Thyroid gland (tissue), 4 donors: ENCODE measurements at regions not wholly inside any gene's neighbourhood (a gene's known extent, or its start where the extent isn't known, plus 50 kb on each side); places are given as distances from the start of the nearest gene placed in this dataset.

Experiments
- POLR2A ChIP-seq, 2 donors: fragments of 450-650 bp; IDR thresholded peaks; one replicate each; pipeline ENCODE4 v1.6.1; 2017; ENCODE audit warnings: antibody characterized with exemption in 2 of 2, mild to moderate bottlenecking in 2 of 2, moderate library complexity in 1 of 2
- TF ChIP-seq, protein P1 (sequence below), 6 experiments: fragments of 200-600 bp in 3 of 6; fragments of 450-650 bp in 3 of 6; sonication (generic) in 3 of 6; IDR thresholded peaks; one replicate each; pipeline ENCODE4 v1.5.1; 2016 to 2019; ENCODE audit warnings: antibody characterized with exemption in 6 of 6, mild to moderate bottlenecking in 2 of 6, inconsistent platforms in 1 of 6, moderate library complexity in 1 of 6

DNA sequence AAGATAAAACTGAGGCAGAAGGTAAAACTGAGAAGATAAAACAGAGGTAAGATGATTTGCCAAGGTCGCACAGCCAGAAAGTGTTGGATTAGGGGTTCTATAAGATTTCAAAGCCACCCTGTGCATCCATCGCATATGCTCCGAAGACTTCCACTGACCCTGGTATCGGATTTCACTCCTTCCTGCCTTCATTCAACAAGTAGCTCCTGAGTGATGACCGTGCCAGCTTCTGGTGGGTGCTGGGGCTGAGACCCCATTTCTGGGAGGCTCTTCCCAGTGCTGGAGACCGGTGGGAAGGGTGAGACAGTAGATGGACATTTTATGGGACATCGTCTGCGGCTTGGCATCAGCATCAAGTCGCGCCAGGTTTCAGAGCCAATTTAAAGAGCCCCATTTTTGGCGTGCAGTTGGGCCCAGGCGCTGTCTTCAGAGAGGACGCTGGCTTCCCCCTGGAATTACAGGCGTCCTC lies 53.7 kb upstream of the DAB2IP start:
- no peak for TF ChIP-seq POLR2A (IDR thresholded peaks at IDR 0.05)
- TF ChIP-seq, protein P1, sequence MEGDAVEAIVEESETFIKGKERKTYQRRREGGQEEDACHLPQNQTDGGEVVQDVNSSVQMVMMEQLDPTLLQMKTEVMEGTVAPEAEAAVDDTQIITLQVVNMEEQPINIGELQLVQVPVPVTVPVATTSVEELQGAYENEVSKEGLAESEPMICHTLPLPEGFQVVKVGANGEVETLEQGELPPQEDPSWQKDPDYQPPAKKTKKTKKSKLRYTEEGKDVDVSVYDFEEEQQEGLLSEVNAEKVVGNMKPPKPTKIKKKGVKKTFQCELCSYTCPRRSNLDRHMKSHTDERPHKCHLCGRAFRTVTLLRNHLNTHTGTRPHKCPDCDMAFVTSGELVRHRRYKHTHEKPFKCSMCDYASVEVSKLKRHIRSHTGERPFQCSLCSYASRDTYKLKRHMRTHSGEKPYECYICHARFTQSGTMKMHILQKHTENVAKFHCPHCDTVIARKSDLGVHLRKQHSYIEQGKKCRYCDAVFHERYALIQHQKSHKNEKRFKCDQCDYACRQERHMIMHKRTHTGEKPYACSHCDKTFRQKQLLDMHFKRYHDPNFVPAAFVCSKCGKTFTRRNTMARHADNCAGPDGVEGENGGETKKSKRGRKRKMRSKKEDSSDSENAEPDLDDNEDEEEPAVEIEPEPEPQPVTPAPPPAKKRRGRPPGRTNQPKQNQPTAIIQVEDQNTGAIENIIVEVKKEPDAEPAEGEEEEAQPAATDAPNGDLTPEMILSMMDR (IDR thresholded peaks at IDR 0.05): no peak
